ENCODE measurements at regions not wholly inside any gene's neighbourhood (a gene's known extent, or its start where the extent isn't known, plus 50 kb on each side); places are given as distances from the start of the nearest gene placed in this dataset.

GRCh38 chr14:94682061-94682516 lies 69.9 kb downstream of the SERPINA3 start:
- no peak for DNase-seq

DNA sequence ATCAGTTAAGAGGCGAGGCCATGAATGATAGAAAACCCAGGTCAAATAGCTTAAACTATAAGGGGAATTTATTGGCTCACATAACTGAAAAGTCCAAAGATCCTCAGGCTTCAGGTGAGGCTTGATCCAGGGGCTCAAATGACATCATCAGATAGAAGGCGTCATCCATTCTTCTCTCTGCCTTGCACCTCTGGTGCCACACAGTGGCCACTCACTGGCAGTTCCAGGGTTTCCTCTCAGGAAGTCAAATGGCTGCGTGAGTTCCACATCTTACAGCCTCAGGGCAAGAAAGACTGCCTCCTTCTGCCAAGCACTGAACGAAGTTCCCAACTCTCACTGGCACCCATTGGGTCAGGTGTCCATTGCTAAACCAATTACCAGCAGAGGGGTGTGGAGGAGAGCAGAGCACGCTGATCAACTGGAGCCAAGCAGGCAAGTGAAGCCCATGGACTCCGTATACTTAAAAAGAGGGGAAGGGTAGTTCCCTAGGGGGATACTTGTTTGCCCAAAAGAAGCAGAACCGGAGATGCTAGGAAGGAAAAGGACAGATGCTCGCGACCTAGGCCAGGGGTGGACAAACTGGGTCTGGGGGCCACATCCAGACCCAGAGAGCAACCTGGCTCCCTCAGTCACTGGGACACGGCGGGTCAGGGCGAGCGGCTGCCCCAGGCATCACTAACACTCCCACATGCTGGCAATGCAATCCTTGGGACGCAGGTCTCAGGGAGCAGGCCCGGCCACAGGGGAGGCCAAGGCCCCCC lies 69.3 kb downstream of the SERPINA3 start:
- peak; percentile 3 for DNase-seq

GRCh38 chr14:94680862-94681288 lies 68.7 kb downstream of the SERPINA3 start:
- DNase-seq: no peak

DNA sequence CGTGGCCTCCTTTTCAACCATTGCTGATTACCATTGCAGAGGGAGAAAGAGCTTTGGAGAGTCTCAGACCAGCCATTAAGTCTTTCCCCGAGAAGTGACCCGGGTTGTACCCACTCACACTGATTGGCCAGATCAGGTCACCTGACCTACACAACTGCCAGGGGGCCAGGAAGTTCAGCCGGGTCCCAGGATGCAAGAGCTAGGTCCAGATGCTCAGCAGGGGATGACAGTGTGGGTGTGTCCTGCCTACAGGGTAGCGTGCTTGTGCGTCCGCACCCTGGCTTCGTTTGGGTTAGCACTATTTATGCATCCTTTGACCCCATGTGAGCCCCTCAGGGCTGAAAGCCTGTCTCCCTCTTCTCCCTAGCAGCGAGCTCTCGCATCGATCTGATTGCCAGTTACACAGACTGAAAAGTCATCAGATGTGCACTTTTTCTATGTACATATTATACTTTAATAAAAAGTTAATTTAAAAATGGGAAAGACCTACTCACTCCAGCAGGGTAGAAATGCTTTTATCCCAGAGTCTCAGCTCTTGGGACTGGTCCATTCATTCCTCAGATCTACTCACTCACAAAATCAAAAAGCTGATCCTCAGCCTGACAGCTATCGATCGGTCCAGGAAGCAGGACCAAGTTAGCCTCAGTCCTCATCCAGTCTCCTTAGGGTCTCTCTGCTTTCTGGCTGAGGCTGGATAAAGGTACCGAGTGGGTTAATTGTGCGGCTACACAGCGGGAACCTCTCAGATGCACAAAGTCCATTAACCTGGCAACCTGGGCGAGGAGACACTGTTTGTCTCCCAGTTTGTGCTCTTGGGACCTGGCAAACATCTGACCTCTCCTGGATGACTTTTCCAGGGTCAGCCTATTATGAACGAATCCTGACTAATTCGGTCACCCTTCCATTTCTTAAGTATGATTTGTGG lies 68.0 kb downstream of the SERPINA3 start:
- DNase-seq: no peak

DNA sequence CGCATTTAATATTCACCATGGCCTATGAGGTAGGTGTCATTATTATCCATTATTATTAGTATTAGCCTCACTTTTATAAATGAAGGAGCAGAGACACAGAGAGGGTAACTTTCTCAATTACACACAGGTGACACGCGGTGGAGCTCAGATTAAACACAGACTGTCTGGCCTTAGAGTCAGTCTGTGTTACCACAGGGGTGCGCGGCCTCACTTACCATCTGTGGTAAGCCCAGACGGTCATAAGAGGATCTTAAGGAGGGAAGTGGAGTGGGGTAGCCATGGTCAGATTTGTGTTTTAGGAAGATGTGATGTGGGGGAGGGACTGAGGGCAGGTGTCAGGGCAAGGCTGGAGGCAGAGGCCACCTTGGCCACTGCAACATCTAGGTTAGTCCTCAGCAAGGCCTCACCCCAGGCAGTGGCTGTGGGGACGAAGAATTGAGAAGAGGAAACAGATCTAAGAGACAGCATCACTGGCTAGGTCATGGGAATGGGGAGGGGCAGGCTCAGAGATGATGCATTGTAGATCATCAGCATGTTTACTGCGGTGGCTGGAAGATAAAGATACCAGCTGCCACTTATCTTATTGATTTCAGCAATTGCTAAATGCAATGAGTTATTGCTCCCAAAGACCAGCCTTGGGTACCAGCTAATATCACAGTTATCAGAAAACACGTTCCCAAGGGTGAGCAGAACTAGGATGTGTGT lies 67.1 kb downstream of the SERPINA3 start:
- DNase-seq: no peak

DNA sequence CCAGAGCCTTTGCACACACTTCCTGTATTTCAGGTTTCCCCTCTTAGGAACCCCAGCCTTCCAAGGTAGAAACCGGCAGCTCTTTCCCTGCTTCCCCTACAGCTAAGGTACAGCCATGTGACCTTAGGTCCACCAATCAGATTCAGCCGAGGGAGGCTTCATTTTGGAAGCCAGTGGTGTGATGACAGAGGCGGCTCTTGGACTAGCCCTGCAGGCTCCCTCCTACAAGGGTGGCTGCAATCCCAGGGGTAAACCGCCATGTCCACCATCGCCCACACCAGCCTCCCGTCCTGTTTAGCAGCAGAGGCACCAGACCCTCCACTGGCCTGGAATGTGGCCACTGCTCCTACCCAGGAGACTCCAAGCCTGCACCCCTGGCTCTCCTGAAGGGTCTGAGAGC lies 65.6 kb downstream of the SERPINA3 start:
- DNase-seq: no peak

DNA sequence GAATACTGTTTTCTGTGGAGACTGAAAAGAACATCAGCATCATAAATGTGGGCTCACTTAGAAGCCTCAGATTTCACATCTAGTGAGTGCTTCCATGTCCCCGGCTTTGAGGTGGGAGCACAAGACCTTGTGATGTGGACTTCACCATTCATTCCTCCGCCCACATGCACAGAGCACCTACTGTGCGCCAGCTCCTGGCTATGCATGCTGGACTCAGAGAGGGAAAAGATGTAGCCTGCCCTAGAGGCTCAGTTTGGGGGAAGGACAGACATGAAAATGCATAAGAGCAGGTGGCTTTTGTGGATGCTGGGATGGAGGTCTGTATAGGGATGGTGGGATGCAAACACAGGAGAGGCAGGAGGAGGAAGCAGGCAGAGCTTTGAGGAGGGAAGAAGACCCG lies 65.0 kb downstream of the SERPINA3 start:
- DNase-seq: no peak

GRCh38 chr14:94676495-94677185 lies 64.4 kb downstream of the SERPINA3 start:
- no peak for DNase-seq

- no peak for DNase-seq
Measured at GRCh38 chr14:94675036-94675435, 62.8 kb downstream of the SERPINA3 start.

DNA sequence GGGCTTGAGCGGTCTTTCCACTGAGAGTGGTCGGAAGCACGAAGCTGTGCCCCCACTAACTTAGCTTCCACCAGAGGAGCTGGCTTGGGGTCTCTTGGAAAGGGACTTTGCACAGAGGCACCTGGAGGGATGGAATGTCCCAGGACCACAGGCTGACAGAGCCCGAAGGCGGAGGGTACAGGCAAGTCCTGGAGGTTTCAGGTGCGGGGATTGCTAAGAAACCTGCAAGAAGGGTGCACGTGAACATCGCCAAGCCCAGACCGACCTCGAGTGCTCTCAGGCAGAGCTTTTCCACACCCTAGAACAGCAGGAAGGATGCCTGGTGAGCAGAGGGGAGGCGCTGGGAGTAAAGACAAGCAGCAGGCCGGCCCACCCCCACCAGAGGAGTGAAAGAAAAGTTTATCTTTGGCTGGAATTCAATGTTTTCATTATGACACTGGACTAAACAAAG lies 61.6 kb downstream of the SERPINA3 start:
- no peak for DNase-seq

Measured in amniotic stem cell (primary cell).